Skeletal muscle satellite cell (primary cell): ENCODE measurements at regions not wholly inside any gene's neighbourhood (a gene's known extent, or its start where the extent isn't known, plus 50 kb on each side); places are given as distances from the start of the nearest gene placed in this dataset.
"Not testable (repeated sequence)": the region's sequence is repeated elsewhere in the genome, so short reads cannot be mapped to it uniquely, and the experiment has no call there.

Source experiments
- H3K27me3 ChIP-seq: 2 replicates; pipeline ENCODE4 v1.7.0; 2013; ENCODE audit warnings: low read length; ENCODE audit not compliant: control insufficient read depth, insufficient read depth
- H3K36me3 ChIP-seq: 2 replicates; pipeline ENCODE4 v1.7.0; 2013; ENCODE audit warnings: mild to moderate bottlenecking, control low read depth, low read length; ENCODE audit not compliant: insufficient read depth
- H3K4me1 ChIP-seq: 2 replicates; pipeline ENCODE4 v1.7.0; 2013; ENCODE audit warnings: low read length; ENCODE audit not compliant: control insufficient read depth, insufficient read depth
- H3K4me2 ChIP-seq: 2 replicates; pipeline ENCODE4 v1.7.0; 2013; ENCODE audit warnings: mild to moderate bottlenecking, low read length
- H3K4me3 ChIP-seq: 2 replicates; pipeline ENCODE4 v1.7.0; 2013; ENCODE audit warnings: low read length
- H3K9ac ChIP-seq: 2 replicates; pipeline ENCODE4 v1.7.0; 2013; ENCODE audit warnings: mild to moderate bottlenecking, low read depth, low read length, moderate library complexity
- H3K9me3 ChIP-seq: replicated peaks from 2 replicates; pipeline ENCODE4 v1.7.0; 2013; ENCODE audit warnings: mild to moderate bottlenecking, control low read depth, low read length

GRCh38 chr18:14995023-14995422 lies 247.1 kb downstream of the ANKRD30B start:
- H3K4me2 ChIP-seq, H3K36me3 ChIP-seq, H3K9me3 ChIP-seq, H3K9ac ChIP-seq, H3K4me3 ChIP-seq, H3K27me3 ChIP-seq, H3K4me1 ChIP-seq: not testable (repeated sequence)

GRCh38 chr18:14997357-14997756 lies 249.4 kb downstream of the ANKRD30B start:
- H3K9ac ChIP-seq, result no peak overlapping the region
- H3K9me3 ChIP-seq, result no peaks in the 10 kb centered on the region
- no peak overlapping the region for H3K4me3 ChIP-seq
- no peaks in the 10 kb centered on the region for H3K27me3 ChIP-seq
- H3K4me1 ChIP-seq, result no peaks in the 10 kb centered on the region
- no peak overlapping the region for H3K4me2 ChIP-seq
- H3K36me3 ChIP-seq, result no peaks in the 10 kb centered on the region

GRCh38 chr18:14997899-14998298 lies 249.9 kb downstream of the ANKRD30B start:
- H3K36me3 ChIP-seq, H3K4me2 ChIP-seq, H3K4me3 ChIP-seq, H3K9me3 ChIP-seq, H3K4me1 ChIP-seq, H3K27me3 ChIP-seq, H3K9ac ChIP-seq: not testable (repeated sequence)

- not testable (repeated sequence) for H3K4me3 ChIP-seq, H3K27me3 ChIP-seq, H3K36me3 ChIP-seq, H3K9ac ChIP-seq, H3K4me2 ChIP-seq, H3K4me1 ChIP-seq, H3K9me3 ChIP-seq
Observed at GRCh38 chr18:14998360-14999042, 250.5 kb downstream of the ANKRD30B start.

GRCh38 chr18:14999085-14999975 lies 251.4 kb downstream of the ANKRD30B start:
- no peaks in the 10 kb centered on the region for H3K27me3 ChIP-seq
- H3K9me3 ChIP-seq, result no peaks in the 10 kb centered on the region
- H3K9ac ChIP-seq, result no peak overlapping the region
- H3K4me2 ChIP-seq, result no peak overlapping the region
- H3K4me3 ChIP-seq, result no peak overlapping the region
- no peaks in the 10 kb centered on the region for H3K36me3 ChIP-seq
- H3K4me1 ChIP-seq, result no peaks in the 10 kb centered on the region

GRCh38 chr18:15000119-15001037 lies 252.4 kb downstream of the ANKRD30B start:
- H3K9me3 ChIP-seq, H3K4me3 ChIP-seq, H3K4me2 ChIP-seq, H3K27me3 ChIP-seq, H3K9ac ChIP-seq, H3K4me1 ChIP-seq, H3K36me3 ChIP-seq: not testable (repeated sequence)

GRCh38 chr18:15001038-15001794 lies 253.2 kb downstream of the ANKRD30B start:
- not testable (repeated sequence) for H3K9me3 ChIP-seq, H3K36me3 ChIP-seq, H3K9ac ChIP-seq, H3K4me3 ChIP-seq, H3K27me3 ChIP-seq, H3K4me2 ChIP-seq, H3K4me1 ChIP-seq

- not testable (repeated sequence) for H3K9ac ChIP-seq, H3K4me3 ChIP-seq, H3K27me3 ChIP-seq, H3K4me1 ChIP-seq, H3K9me3 ChIP-seq, H3K4me2 ChIP-seq, H3K36me3 ChIP-seq
Observed at GRCh38 chr18:15001795-15002107, 253.8 kb downstream of the ANKRD30B start.

- H3K9me3 ChIP-seq, result not testable (repeated sequence)
Observed at GRCh38 chr18:15002765-15003164, 254.8 kb downstream of the ANKRD30B start.

GRCh38 chr18:15003231-15003630 lies 255.3 kb downstream of the ANKRD30B start:
- H3K4me3 ChIP-seq, H3K9me3 ChIP-seq, H3K4me1 ChIP-seq, H3K9ac ChIP-seq, H3K36me3 ChIP-seq, H3K4me2 ChIP-seq, H3K27me3 ChIP-seq: not testable (repeated sequence)

More at GRCh38 chr18:15002765-15003164, 254.8 kb downstream of the ANKRD30B start:
- H3K4me3 ChIP-seq, H3K27me3 ChIP-seq, H3K4me1 ChIP-seq, H3K9ac ChIP-seq, H3K4me2 ChIP-seq, H3K36me3 ChIP-seq: not testable (repeated sequence)
